ENCODE measurements at regions not wholly inside any gene's neighbourhood (a gene's known extent, or its start where the extent isn't known, plus 50 kb on each side); places are given as distances from the start of the nearest gene placed in this dataset.

DNA sequence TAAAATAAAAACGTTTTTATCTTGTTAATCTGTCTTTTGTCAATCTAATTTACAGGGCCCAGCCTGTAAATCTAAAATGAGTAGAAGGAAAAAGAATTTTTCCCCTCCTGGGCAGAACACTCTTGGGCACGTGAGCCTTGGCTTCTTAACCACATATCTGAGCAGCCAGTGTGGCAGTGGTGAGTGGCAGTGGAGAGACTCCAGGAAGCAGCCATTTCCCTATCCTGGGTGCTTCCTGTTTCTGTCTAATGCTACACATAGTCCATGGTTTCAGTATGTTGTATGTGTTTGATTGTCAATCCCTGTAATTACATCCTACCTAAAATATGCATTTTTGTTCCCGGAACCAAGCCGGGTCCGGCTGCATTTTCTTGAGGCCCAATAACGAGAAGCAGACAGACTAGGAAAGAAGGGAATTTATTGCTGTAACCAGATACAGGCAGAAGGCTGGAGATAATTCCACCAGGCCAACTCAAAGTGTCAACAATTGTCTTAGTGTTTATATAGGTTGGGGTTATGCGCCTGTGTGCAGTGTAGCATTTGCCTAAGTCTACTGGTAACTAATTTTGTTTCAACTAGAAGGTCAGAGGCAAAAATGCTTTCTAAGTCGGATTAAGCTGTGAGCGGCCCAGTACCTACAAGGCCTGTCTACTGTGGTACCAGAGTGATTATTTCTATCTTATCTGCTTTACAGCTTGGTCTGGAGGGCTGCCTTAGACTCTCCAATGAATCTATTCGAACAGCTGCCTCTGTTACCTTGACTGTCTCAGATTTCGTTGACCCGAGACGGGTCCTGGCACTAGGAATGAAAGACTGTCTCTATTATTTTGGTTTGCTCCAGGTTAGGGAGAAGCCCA lies 82.4 kb upstream of the RESF1 start:
- TF ChIP-seq FOSL1 (IDR thresholded peaks at IDR 0.05; ENCODE audit: insufficient read depth, low read depth, low read length): no peak
- TF ChIP-seq POLR2A (IDR thresholded peaks at IDR 0.05; ENCODE audit: control extremely low read depth in 1 of 2, low read depth in 2 of 2, low read length in 2 of 2): no peak
- TF ChIP-seq, protein P1, sequence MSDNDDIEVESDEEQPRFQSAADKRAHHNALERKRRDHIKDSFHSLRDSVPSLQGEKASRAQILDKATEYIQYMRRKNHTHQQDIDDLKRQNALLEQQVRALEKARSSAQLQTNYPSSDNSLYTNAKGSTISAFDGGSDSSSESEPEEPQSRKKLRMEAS (IDR thresholded peaks at IDR 0.05): no peak
- TF ChIP-seq, protein P2, sequence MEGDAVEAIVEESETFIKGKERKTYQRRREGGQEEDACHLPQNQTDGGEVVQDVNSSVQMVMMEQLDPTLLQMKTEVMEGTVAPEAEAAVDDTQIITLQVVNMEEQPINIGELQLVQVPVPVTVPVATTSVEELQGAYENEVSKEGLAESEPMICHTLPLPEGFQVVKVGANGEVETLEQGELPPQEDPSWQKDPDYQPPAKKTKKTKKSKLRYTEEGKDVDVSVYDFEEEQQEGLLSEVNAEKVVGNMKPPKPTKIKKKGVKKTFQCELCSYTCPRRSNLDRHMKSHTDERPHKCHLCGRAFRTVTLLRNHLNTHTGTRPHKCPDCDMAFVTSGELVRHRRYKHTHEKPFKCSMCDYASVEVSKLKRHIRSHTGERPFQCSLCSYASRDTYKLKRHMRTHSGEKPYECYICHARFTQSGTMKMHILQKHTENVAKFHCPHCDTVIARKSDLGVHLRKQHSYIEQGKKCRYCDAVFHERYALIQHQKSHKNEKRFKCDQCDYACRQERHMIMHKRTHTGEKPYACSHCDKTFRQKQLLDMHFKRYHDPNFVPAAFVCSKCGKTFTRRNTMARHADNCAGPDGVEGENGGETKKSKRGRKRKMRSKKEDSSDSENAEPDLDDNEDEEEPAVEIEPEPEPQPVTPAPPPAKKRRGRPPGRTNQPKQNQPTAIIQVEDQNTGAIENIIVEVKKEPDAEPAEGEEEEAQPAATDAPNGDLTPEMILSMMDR (IDR thresholded peaks at IDR 0.05; ENCODE audit: control extremely low read depth in 1 of 3, insufficient read depth in 1 of 3, low read depth in 1 of 3, low read length in 3 of 3): no peak
- no peak for TF ChIP-seq EZH2 (IDR thresholded peaks at IDR 0.05; ENCODE audit: low read depth, low read length, severe bottlenecking)
- TF ChIP-seq PHF8 (conservative IDR thresholded peaks at IDR 0.05; ENCODE audit: low read depth, low read length): no peak
- no peak for TF ChIP-seq CREB1 (IDR thresholded peaks at IDR 0.05)
- no peak for TF ChIP-seq SP1 (IDR thresholded peaks at IDR 0.05; ENCODE audit: low read depth, low read length)

Measured in H1 (cell line).